Stimulated activated memory B cell treated with anti-CD40 and anti-IgM and Interleukin-4, amounts not matched to agents 10 μg/mL and 1 μg/mL and 100 μg/mL, for 72 hours (primary cell): ENCODE measurements at regions not wholly inside any gene's neighbourhood (a gene's known extent, or its start where the extent isn't known, plus 50 kb on each side); places are given as distances from the start of the nearest gene placed in this dataset.

Experiments
- ATAC-seq: fragments of 150-1000 bp; cut with Tn5 transposase; 2 replicates; pipeline ENCODE4 v1.10.0; 2021
- H3K27ac Mint-ChIP-seq: one replicate; pipeline ENCODE4 v1.8.0; 2022; ENCODE audit warnings: mild to moderate bottlenecking, mixed read lengths
- H3K27me3 Mint-ChIP-seq: one replicate; pipeline ENCODE4 v1.8.0; 2022; ENCODE audit warnings: mixed read lengths
- H3K36me3 Mint-ChIP-seq: one replicate; pipeline ENCODE4 v1.8.0; 2022; ENCODE audit warnings: mixed read lengths
- H3K4me1 Mint-ChIP-seq: one replicate; pipeline ENCODE4 v1.8.0; 2022; ENCODE audit warnings: mixed read lengths
- H3K4me3 Mint-ChIP-seq: one replicate; pipeline ENCODE4 v1.8.0; 2022; ENCODE audit warnings: mild to moderate bottlenecking, moderate library complexity, mixed read lengths
- H3K9me3 Mint-ChIP-seq: one replicate; pipeline ENCODE4 v1.8.0; 2022; ENCODE audit warnings: mixed read lengths

- Mint-ChIP-seq H3K4me1 (peaks cover 18% of the 10 kb centered on the region), H3K36me3 (peaks cover 7% of the 10 kb centered on the region), H3K27me3 (peaks cover 17% of the 10 kb centered on the region), H3K9me3 (no peaks in the 10 kb centered on the region), H3K4me3 (no peak overlapping the region), H3K27ac (no peak overlapping the region)
- no peak for ATAC-seq
Observed at GRCh38 chr18:55136864-55137263, 177.6 kb upstream of the CCDC68 start.

- peak; percentile 66 for ATAC-seq
- H3K9me3 Mint-ChIP-seq: no peaks in the 10 kb centered on the region
Observed at GRCh38 chr18:55136258-55136657, 177.0 kb upstream of the CCDC68 start.

DNA sequence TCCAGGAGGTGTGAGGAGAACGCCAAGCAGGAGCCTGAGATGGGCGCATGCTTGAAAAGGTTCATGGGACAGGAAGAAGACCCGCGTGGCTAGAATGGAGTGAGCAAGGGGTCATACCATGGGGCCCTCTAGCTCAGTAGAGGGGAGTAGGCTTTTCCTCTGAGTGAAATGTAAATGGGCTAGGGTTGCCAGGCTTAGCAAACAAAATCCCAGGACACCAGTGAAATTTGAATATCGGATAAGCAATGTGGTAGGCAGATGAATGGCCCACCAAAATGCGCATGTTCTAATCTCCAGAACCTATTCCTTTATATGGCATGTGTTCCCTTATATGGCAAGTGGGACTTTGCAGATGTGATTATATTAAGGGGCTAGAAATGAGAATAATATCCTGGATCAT lies 174.1 kb upstream of the CCDC68 start:
- no peaks in the 10 kb centered on the region for H3K9me3 Mint-ChIP-seq
- ATAC-seq: no peak
- peaks cover 7% of the 10 kb centered on the region for H3K36me3 Mint-ChIP-seq
- peak overlapping the region; percentile 16 for H3K27ac Mint-ChIP-seq
- peaks cover 8% of the 10 kb centered on the region for H3K27me3 Mint-ChIP-seq
- peaks cover 10% of the 10 kb centered on the region for H3K4me1 Mint-ChIP-seq
- no peak overlapping the region for H3K4me3 Mint-ChIP-seq

More at GRCh38 chr18:55136258-55136657, 177.0 kb upstream of the CCDC68 start:
- Mint-ChIP-seq H3K4me1 (peaks cover 18% of the 10 kb centered on the region), H3K27ac (no peak overlapping the region), H3K4me3 (no peak overlapping the region), H3K36me3 (peaks cover 7% of the 10 kb centered on the region), H3K27me3 (peaks cover 17% of the 10 kb centered on the region)

DNA sequence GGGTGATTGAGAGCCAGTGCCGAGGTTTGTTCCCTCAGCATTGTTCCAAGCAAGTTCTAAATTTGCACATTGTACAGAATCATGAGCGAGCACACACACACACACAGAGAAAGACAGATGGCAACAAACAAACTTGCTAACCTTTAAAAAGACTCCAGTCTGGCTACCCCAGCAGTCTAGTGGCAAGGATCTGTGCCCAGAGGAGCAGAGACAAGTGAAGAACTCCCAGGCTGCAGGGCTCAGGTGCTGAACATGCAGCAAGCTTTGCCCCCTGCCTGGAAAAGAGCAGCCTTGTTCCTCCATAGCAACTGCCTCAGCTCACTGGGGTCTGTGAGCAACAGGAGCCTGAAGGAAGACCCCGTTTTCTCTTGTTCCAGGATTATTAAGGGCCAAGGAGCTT lies 169.2 kb upstream of the CCDC68 start:
- H3K27me3 Mint-ChIP-seq: no peaks in the 10 kb centered on the region
- peaks cover 18% of the 10 kb centered on the region for H3K36me3 Mint-ChIP-seq
- ATAC-seq: no peak
- no peak overlapping the region for H3K27ac Mint-ChIP-seq
- peaks cover 6% of the 10 kb centered on the region for H3K4me1 Mint-ChIP-seq
- no peak overlapping the region for H3K4me3 Mint-ChIP-seq
- H3K9me3 Mint-ChIP-seq: peaks cover 5% of the 10 kb centered on the region

GRCh38 chr18:55124078-55124763 lies 165.0 kb upstream of the CCDC68 start:
- Mint-ChIP-seq H3K27me3 (no peaks in the 10 kb centered on the region), H3K4me1 (peaks cover 31% of the 10 kb centered on the region), H3K4me3 (no peak overlapping the region), H3K9me3 (peaks cover 8% of the 10 kb centered on the region), H3K36me3 (peaks cover 12% of the 10 kb centered on the region), H3K27ac (no peak overlapping the region)
- no peak for ATAC-seq

- no peak overlapping the region for H3K4me3 Mint-ChIP-seq
- ATAC-seq: no peak
- H3K27ac Mint-ChIP-seq: no peak overlapping the region
- H3K36me3 Mint-ChIP-seq: peaks cover 12% of the 10 kb centered on the region
- H3K27me3 Mint-ChIP-seq: no peaks in the 10 kb centered on the region
- H3K9me3 Mint-ChIP-seq: peaks cover 8% of the 10 kb centered on the region
- H3K4me1 Mint-ChIP-seq: peaks cover 33% of the 10 kb centered on the region
Observed at GRCh38 chr18:55123361-55123760, 164.1 kb upstream of the CCDC68 start.

GRCh38 chr18:55121397-55122170 lies 162.3 kb upstream of the CCDC68 start:
- Mint-ChIP-seq H3K4me1 (peaks cover 41% of the 10 kb centered on the region), H3K27ac (peak overlapping the region; percentile 90), H3K4me3 (no peak overlapping the region), H3K36me3 (peaks cover 7% of the 10 kb centered on the region), H3K9me3 (peaks cover 3% of the 10 kb centered on the region), H3K27me3 (no peaks in the 10 kb centered on the region)
- ATAC-seq: peak; percentile 81

DNA sequence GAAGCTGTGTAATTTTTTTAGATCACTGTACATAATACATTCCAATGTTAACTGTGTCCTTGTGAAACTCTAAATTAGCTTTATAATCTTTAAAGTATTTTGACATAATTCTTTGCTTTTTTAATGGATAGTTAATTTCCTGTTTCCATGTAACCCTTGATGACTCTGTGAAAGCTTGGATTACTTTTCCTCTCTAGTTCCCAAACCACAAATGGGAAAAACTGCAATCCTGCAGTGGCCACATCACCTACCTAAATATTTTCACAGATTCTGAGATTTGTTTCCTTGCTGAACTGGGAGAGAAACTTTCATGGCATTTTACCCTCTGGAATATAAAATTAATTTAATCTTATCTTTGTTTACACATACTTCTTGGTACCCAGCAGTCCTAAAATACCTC lies 161.6 kb upstream of the CCDC68 start:
- no peak overlapping the region for H3K4me3 Mint-ChIP-seq
- H3K27ac Mint-ChIP-seq: peak overlapping the region; percentile 90
- no peaks in the 10 kb centered on the region for H3K27me3 Mint-ChIP-seq
- peaks cover 8% of the 10 kb centered on the region for H3K36me3 Mint-ChIP-seq
- peaks cover 3% of the 10 kb centered on the region for H3K9me3 Mint-ChIP-seq
- H3K4me1 Mint-ChIP-seq: peaks cover 39% of the 10 kb centered on the region
- no peak for ATAC-seq

DNA sequence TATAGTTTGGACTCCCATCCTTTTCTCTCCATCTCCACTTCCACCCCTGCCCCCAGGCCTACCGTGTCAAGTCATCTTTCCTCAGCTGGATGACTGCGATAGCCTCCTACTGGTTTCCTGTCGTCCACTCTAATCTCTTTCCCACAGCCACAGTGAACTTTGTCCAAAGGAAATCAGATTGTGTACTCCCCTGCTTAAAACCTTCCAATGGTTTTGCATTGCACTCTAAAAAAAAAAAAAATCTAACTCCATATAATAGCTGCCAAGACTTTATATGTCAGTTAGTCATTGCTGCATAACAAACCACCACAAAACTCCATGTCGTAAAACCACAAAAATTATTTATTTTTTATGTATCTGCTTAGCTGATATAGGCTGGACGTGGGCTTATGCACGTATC lies 160.2 kb upstream of the CCDC68 start:
- Mint-ChIP-seq H3K27ac (no peak overlapping the region), H3K4me3 (no peak overlapping the region), H3K4me1 (peaks cover 39% of the 10 kb centered on the region), H3K9me3 (peaks cover 3% of the 10 kb centered on the region), H3K27me3 (no peaks in the 10 kb centered on the region), H3K36me3 (peaks cover 8% of the 10 kb centered on the region)
- ATAC-seq: no peak

DNA sequence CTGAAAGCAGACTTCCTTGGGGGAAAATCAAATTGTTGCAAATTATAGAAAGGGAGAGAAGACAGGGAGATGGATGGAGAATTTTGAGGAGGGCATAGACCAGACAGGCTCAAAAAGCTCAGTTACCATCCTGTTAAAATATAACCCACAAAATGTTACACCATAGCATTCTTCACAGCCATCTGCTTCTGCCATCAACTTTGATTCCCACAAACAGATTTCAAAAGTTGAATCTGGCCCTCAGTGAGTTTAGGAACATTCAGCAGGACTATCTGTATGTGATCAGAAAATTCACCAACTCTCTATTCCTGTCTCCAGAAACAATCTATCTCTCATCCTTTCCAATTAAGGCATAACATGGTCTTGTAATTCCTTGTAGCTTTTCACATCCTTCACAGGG lies 159.8 kb upstream of the CCDC68 start:
- no peak for ATAC-seq
- peaks cover 39% of the 10 kb centered on the region for H3K4me1 Mint-ChIP-seq
- no peak overlapping the region for H3K4me3 Mint-ChIP-seq
- no peak overlapping the region for H3K27ac Mint-ChIP-seq
- no peaks in the 10 kb centered on the region for H3K27me3 Mint-ChIP-seq
- H3K36me3 Mint-ChIP-seq: peaks cover 8% of the 10 kb centered on the region
- peaks cover 3% of the 10 kb centered on the region for H3K9me3 Mint-ChIP-seq

- no peak for ATAC-seq
- Mint-ChIP-seq H3K4me1 (peaks cover 28% of the 10 kb centered on the region), H3K27me3 (no peaks in the 10 kb centered on the region), H3K27ac (peak overlapping the region; percentile 60), H3K36me3 (peaks cover 8% of the 10 kb centered on the region), H3K9me3 (peaks cover 5% of the 10 kb centered on the region), H3K4me3 (no peak overlapping the region)
Observed at GRCh38 chr18:55116863-55117262, 157.6 kb upstream of the CCDC68 start.

DNA sequence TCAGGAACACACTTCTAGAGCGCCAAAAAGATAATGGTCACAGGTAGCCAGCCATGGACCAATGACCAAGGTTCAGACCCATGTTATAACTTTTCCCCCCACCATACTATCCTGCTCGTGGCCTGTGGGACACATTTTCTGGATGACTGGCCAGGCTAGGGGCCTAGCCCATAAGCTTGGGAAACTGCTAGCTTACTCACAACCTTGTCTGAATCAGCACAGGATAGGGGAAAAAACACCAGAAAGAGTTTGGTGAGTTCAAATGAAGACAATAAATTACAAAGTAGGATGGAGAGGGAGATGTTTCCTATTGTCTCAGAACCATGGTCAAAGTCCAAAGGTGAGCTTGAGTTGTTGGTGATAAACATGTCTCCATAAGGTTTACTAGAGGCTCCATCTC lies 156.3 kb upstream of the CCDC68 start:
- Mint-ChIP-seq H3K9me3 (peaks cover 2% of the 10 kb centered on the region), H3K36me3 (peaks cover 8% of the 10 kb centered on the region), H3K27me3 (no peaks in the 10 kb centered on the region), H3K4me1 (peaks cover 19% of the 10 kb centered on the region), H3K27ac (peak overlapping the region; percentile 60), H3K4me3 (no peak overlapping the region)
- no peak for ATAC-seq

DNA sequence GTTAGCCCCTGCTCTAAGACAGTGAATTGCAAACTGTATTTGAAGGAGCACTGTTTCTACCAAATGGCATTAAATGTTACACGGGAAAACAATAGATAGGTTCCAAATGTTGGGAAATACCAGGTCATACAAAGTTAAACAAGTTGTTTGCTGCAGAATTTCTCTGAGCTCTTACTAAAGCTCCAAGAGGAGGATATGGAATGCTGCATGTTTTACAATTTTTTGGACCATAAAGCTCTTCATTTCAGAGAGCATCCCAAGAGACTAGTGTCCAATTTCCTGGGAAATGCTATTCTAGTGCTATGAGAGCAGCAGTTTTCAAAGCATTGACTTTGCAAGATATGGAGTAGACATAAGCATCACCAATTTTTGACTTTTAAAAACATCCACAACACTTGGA lies 155.6 kb upstream of the CCDC68 start:
- Mint-ChIP-seq H3K36me3 (peaks cover 8% of the 10 kb centered on the region), H3K4me1 (peaks cover 19% of the 10 kb centered on the region), H3K27ac (no peak overlapping the region), H3K4me3 (no peak overlapping the region), H3K9me3 (peaks cover 2% of the 10 kb centered on the region), H3K27me3 (no peaks in the 10 kb centered on the region)
- ATAC-seq: no peak

DNA sequence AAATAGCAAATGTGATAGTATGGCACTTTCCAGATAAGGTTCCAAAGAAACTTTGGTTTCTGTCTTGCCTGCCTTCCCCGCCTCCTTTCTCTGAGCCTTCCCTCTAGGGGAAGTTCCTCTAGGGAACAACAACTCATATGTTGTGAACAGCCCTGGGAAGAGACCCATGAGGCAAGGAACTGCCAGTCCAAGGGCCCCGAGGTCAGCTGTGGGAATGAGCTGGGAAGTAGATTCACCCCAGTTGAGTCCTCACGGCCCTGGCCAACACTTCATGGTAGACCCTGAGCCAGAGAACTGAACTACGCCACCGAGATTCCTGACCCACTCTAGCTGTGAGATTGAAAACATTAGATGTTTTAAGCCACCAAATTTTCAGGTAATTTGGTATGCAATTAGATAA lies 154.5 kb upstream of the CCDC68 start:
- Mint-ChIP-seq H3K9me3 (peaks cover 4% of the 10 kb centered on the region), H3K4me1 (peaks cover 15% of the 10 kb centered on the region), H3K4me3 (no peak overlapping the region), H3K27me3 (no peaks in the 10 kb centered on the region), H3K36me3 (peaks cover 11% of the 10 kb centered on the region), H3K27ac (no peak overlapping the region)
- no peak for ATAC-seq

GRCh38 chr18:55111271-55111670 lies 152.0 kb upstream of the CCDC68 start:
- ATAC-seq: no peak
- Mint-ChIP-seq H3K9me3 (peaks cover 8% of the 10 kb centered on the region), H3K4me1 (peaks cover 13% of the 10 kb centered on the region), H3K36me3 (peaks cover 7% of the 10 kb centered on the region), H3K27me3 (no peaks in the 10 kb centered on the region), H3K27ac (no peak overlapping the region), H3K4me3 (no peak overlapping the region)

DNA sequence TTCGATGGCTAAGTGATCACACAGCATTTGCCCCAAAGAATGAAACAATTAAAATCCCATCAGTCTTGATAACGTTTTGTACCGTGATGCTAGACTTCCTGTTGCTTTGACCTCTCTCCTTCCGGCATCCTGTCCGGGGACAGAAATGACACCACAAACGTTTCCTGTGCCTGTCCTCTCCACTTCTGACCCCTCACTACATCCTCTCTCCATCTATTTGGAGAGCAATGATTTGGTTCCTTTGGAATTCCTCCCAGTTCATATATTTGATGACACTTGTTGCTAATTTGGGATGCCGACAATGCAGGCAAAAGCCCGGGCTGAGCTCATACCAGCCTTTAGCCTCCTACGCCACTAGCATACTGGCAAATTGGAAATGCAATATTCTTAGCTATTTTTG lies 151.2 kb upstream of the CCDC68 start:
- H3K27ac Mint-ChIP-seq: no peak overlapping the region
- no peaks in the 10 kb centered on the region for H3K27me3 Mint-ChIP-seq
- peaks cover 22% of the 10 kb centered on the region for H3K4me1 Mint-ChIP-seq
- no peak overlapping the region for H3K4me3 Mint-ChIP-seq
- ATAC-seq: no peak
- peaks cover 8% of the 10 kb centered on the region for H3K9me3 Mint-ChIP-seq
- H3K36me3 Mint-ChIP-seq: peaks cover 7% of the 10 kb centered on the region
